ENCODE measurements at regions not wholly inside any gene's neighbourhood (a gene's known extent, or its start where the extent isn't known, plus 50 kb on each side); places are given as distances from the start of the nearest gene placed in this dataset.

DNA sequence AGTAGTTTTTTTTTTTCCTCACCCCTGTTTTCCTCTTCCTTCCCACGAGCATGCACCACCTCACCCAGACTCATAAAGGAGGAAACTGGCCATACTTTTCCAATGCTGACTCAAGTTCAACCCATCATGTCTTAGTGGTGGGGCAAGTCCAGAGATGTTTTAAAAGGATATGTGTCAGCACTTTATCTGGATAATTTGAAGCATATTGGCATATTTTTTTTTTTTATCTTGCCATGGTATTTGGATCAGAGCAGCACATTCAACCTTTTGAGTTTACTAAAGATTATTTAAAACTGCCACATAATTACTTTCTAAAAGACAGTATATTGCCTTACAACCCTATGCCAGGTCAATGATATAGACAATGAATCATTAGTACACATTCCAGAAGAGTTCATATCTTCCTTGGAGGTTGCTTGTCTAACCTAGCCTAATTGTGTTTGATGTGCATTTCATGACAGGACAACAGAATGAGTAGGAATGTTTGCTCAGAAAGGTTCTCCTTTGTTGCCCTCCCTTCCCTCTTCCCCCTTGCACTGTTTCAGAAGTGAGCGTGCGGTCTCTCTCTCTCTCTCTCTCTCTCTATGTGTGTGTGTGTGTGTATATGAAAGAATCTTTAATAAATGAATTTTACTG, 950.7 kb upstream of the FAM98A start:
- TF ChIP-seq, protein P1, sequence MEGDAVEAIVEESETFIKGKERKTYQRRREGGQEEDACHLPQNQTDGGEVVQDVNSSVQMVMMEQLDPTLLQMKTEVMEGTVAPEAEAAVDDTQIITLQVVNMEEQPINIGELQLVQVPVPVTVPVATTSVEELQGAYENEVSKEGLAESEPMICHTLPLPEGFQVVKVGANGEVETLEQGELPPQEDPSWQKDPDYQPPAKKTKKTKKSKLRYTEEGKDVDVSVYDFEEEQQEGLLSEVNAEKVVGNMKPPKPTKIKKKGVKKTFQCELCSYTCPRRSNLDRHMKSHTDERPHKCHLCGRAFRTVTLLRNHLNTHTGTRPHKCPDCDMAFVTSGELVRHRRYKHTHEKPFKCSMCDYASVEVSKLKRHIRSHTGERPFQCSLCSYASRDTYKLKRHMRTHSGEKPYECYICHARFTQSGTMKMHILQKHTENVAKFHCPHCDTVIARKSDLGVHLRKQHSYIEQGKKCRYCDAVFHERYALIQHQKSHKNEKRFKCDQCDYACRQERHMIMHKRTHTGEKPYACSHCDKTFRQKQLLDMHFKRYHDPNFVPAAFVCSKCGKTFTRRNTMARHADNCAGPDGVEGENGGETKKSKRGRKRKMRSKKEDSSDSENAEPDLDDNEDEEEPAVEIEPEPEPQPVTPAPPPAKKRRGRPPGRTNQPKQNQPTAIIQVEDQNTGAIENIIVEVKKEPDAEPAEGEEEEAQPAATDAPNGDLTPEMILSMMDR (IDR thresholded peaks at IDR 0.05): no peak
- TF ChIP-seq POLR2AphosphoS5 (IDR thresholded peaks at IDR 0.05) (no peak), POLR2A (IDR thresholded peaks at IDR 0.05) (no peak)

Data from prostate gland (tissue), 2 donors.